MM.1S (cell line): ENCODE measurements at regions not wholly inside any gene's neighbourhood (a gene's known extent, or its start where the extent isn't known, plus 50 kb on each side); places are given as distances from the start of the nearest gene placed in this dataset.

ENCODE experiments used
- EZH2phosphoT487 ChIP-seq: fragments of 300-600 bp; sonication (generic); IDR thresholded peaks from 2 replicates; pipeline ENCODE4 v1.6.1; 2018; ENCODE audit warnings: antibody characterized with exemption, low read length
- TF ChIP-seq, protein P1 (sequence below): fragments of 300-600 bp; sonication (generic); IDR thresholded peaks from 2 replicates; pipeline ENCODE4 v1.5.1; 2016; ENCODE audit warnings: antibody characterized with exemption, low read length, mixed read lengths

DNA sequence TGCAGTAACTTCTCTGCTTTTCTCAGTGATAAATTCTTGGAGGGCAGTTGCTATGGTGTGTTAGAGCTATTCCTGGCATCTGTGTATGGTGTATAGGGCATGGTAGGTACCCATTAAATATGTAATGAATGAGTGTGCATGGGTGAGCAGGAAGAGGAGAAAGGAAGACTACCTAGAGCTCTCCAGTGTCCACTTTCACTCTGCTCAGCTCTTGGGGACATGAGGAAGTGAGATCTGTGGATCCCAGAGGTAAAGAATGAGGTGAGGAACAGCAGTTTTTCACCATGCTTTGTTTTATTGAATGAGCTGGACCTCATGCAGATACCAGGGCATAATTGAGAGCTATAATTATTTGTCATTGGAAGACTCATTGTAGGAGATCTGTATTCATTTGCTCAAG lies 444.8 kb upstream of the RGS6 start:
- TF ChIP-seq, protein P1, sequence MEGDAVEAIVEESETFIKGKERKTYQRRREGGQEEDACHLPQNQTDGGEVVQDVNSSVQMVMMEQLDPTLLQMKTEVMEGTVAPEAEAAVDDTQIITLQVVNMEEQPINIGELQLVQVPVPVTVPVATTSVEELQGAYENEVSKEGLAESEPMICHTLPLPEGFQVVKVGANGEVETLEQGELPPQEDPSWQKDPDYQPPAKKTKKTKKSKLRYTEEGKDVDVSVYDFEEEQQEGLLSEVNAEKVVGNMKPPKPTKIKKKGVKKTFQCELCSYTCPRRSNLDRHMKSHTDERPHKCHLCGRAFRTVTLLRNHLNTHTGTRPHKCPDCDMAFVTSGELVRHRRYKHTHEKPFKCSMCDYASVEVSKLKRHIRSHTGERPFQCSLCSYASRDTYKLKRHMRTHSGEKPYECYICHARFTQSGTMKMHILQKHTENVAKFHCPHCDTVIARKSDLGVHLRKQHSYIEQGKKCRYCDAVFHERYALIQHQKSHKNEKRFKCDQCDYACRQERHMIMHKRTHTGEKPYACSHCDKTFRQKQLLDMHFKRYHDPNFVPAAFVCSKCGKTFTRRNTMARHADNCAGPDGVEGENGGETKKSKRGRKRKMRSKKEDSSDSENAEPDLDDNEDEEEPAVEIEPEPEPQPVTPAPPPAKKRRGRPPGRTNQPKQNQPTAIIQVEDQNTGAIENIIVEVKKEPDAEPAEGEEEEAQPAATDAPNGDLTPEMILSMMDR: no peak
- no peak for TF ChIP-seq EZH2phosphoT487
